Brain microvascular endothelial cell (primary cell): ENCODE measurements at regions not wholly inside any gene's neighbourhood (a gene's known extent, or its start where the extent isn't known, plus 50 kb on each side); places are given as distances from the start of the nearest gene placed in this dataset.
"Not testable (repeated sequence)": the region's sequence is repeated elsewhere in the genome, so short reads cannot be mapped to it uniquely, and the experiment has no call there.

Experiments used
- DNase-seq: peaks from one replicate; pipeline ENCODE4 v3.0.0-alpha.2; 2020
- H3K27ac ChIP-seq: fragments of 250-450 bp; sonication (Bioruptor Pico); 2 replicates; pipeline ENCODE4 v1.5.1; 2020; ENCODE audit warnings: mild to moderate bottlenecking, moderate library complexity
- H3K27me3 ChIP-seq: fragments of 250-450 bp; sonication (Bioruptor Pico); replicated peaks from 2 replicates; pipeline ENCODE4 v1.5.1; 2020; ENCODE audit warnings: mild to moderate bottlenecking
- H3K36me3 ChIP-seq: fragments of 250-450 bp; sonication (Bioruptor Pico); replicated peaks from 2 replicates; pipeline ENCODE4 v1.5.1; 2020; ENCODE audit warnings: mild to moderate bottlenecking
- H3K4me3 ChIP-seq: 2 replicates; pipeline ENCODE4 v1.5.1; 2011; ENCODE audit warnings: low read depth, mild to moderate bottlenecking, control low read depth, low read length, moderate library complexity
- CTCF ChIP-seq: IDR thresholded peaks from 2 replicates; pipeline ENCODE4 v1.5.1; 2011; ENCODE audit warnings: low read depth, mild to moderate bottlenecking, moderate library complexity, low read length, control low read depth, inconsistent platforms; ENCODE audit errors: missing control alignments
- in situ Hi-C: cut with HindIII; loops from 2 replicates; pipeline ENCODE4 v1.10.0; 2017; ENCODE audit warnings: low sequenced_read_pairs, low pct_ligation_motif_present

DNA sequence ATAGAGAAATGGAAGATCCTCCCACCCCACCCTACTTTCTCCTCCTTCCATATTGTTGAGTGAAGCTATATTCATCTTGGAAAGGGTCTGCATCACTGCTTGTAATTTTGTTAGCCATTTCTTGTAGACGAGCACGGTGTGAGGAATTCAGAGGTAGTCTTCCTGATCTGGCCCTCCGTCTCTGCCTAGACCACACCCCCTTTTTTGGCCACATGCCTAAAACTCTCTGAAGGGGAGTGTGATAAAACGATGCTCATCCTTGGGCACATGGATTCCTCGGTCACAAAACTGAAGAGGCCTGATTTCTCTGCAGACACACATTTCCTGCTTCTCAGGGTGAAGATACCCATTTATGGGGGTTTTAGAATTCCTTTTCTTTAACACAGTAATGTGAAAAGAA, 182.8 kb downstream of the LARP7 start:
- no peak overlapping the region for H3K4me3 ChIP-seq
- no peaks in the 10 kb centered on the region for H3K27me3 ChIP-seq
- no peak overlapping the region for H3K27ac ChIP-seq
- in situ Hi-C loops = no loop called here
- no peak for DNase-seq
- no peak for TF ChIP-seq CTCF
- H3K36me3 ChIP-seq = no peaks in the 10 kb centered on the region

GRCh38 chr4:112823156-112823555, 186.2 kb downstream of the LARP7 start:
- no peak overlapping the region for H3K4me3 ChIP-seq

GRCh38 chr4:112823606-112824005, 186.7 kb downstream of the LARP7 start:
- in situ Hi-C loops = no loop called here

More at GRCh38 chr4:112823156-112823555, 186.2 kb downstream of the LARP7 start:
- TF ChIP-seq CTCF = no peak
- H3K27ac ChIP-seq = no peak overlapping the region
- no peaks in the 10 kb centered on the region for H3K36me3 ChIP-seq
- no peak for DNase-seq
- H3K27me3 ChIP-seq = no peaks in the 10 kb centered on the region
- in situ Hi-C loops = no loop called here

GRCh38 chr4:112830753-112831386, 193.9 kb downstream of the LARP7 start:
- no peaks in the 10 kb centered on the region for H3K36me3 ChIP-seq
- DNase-seq = no peak
- no peaks in the 10 kb centered on the region for H3K27me3 ChIP-seq
- H3K4me3 ChIP-seq = no peak overlapping the region
- no peak overlapping the region for H3K27ac ChIP-seq
- in situ Hi-C loops = no loop called here
- TF ChIP-seq CTCF = no peak

More at GRCh38 chr4:112823606-112824005, 186.7 kb downstream of the LARP7 start:
- no peaks in the 10 kb centered on the region for H3K27me3 ChIP-seq
- H3K4me3 ChIP-seq = no peak overlapping the region
- DNase-seq = no peak
- H3K27ac ChIP-seq = no peak overlapping the region
- H3K36me3 ChIP-seq = no peaks in the 10 kb centered on the region
- no peak for TF ChIP-seq CTCF

DNA sequence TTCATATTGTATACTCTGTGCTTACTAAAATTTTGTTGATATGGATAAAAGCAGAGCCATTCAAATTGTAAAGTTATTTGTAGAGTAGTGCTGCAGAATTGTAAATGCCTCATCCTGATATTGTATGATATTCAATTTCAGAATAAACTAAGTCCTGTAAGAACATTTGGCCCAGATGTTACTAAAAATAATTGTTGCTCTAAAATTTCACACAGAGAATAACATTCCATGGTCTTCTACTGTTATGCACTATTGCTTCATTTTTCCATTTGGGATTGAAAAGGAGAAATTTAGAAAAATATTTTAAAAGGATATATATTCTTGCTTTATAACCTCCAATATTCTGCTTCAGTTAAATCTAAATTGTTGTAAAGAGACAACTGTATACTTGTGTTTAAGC, 195.6 kb downstream of the LARP7 start:
- no peak for DNase-seq
- in situ Hi-C loops = no loop called here
- Histone ChIP-seq H3K4me3 (no peak overlapping the region), H3K36me3 (no peaks in the 10 kb centered on the region), H3K27me3 (no peaks in the 10 kb centered on the region), H3K27ac (no peak overlapping the region)
- TF ChIP-seq CTCF = no peak

GRCh38 chr4:112836895-112837294, 200.0 kb downstream of the LARP7 start:
- Histone ChIP-seq H3K36me3 (no peaks in the 10 kb centered on the region), H3K27ac (no peak overlapping the region), H3K4me3 (no peak overlapping the region), H3K27me3 (no peaks in the 10 kb centered on the region)
- no peak for DNase-seq
- TF ChIP-seq CTCF = no peak
- in situ Hi-C loops = no loop called here

DNA sequence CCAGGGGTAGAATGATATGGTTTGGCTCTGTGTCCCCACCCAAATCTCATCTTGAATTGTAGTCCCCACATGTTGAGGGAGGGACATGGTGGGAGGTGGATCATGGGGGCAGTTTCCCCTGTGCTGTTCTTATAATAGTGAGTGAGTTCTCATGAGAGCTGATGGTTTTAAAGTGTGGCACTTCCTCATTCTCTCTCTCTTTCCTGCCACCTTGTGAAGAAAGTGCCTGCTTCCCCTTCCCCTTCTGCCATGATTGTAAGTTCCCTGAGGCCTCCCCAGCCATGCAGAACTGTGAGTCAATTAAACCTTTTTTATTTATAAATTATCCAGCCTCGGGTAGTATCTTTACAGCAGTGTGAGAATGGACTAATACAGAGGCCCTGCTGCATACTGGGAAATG, 201.1 kb downstream of the LARP7 start:
- H3K27me3 ChIP-seq, DNase-seq, H3K27ac ChIP-seq, H3K36me3 ChIP-seq, H3K4me3 ChIP-seq, in situ Hi-C loops: not testable (repeated sequence)
